IMR-90 (cell line): ENCODE measurements at regions not wholly inside any gene's neighbourhood (a gene's known extent, or its start where the extent isn't known, plus 50 kb on each side); places are given as distances from the start of the nearest gene placed in this dataset.

Experiments
- ATAC-seq: fragments of 200-7000 bp; cut with Tn5 transposase; 2 replicates; pipeline ENCODE4 v1.9.1; 2020; ENCODE audit warnings: low read depth, mild to moderate bottlenecking, moderate library complexity
- BruUV-seq: library from RNA; stranded (reverse); fragments of 400-500 nt; replicated peaks from 2 replicates; lab custom pipeline; 2021; lab: Mats Ljungman, UMichigan
- CTCF ChIA-PET: fragments of 300-600 bp; formaldehyde crosslinking; extraction: SDS; loops from one replicate; lab custom pipeline; 2021; ENCODE audit warnings: antibody characterized with exemption; lab: Yijun Ruan, JAX
- POLR2A ChIA-PET: fragments of 300-600 bp; sonication (Branson Sonifier 250); formaldehyde crosslinking; loops from one replicate; lab custom pipeline; 2022; ENCODE audit warnings: antibody characterized with exemption; ENCODE audit not compliant: unreplicated experiment; lab: Charles Lee
- DNase-seq: peaks from one replicate; pipeline ENCODE4 v3.0.0; 2013
- H2AFZ ChIP-seq: replicated peaks from 2 replicates; pipeline ENCODE3; 2013; ENCODE audit warnings: low read length, mild to moderate bottlenecking; ENCODE audit not compliant: poor library complexity
- H2AK5ac ChIP-seq: 2 replicates; pipeline ENCODE4 v1.6.1; 2013; ENCODE audit warnings: low read depth, low read length, inconsistent platforms
- H2AK9ac ChIP-seq: replicated peaks from 2 replicates; pipeline ENCODE3; 2013; ENCODE audit warnings: mild to moderate bottlenecking, low read depth, low read length, moderate library complexity; ENCODE audit not compliant: poor library complexity
- H2BK120ac ChIP-seq: 2 replicates; pipeline ENCODE4 v1.6.1; 2013; ENCODE audit warnings: low read depth, low read length, inconsistent platforms
- H2BK15ac ChIP-seq: 3 replicates; pipeline ENCODE4 v1.6.1; 2013; ENCODE audit warnings: low read depth, low read length, inconsistent platforms
- H2BK20ac ChIP-seq: 2 replicates; pipeline ENCODE4 v1.6.1; 2013; ENCODE audit warnings: low read depth, mild to moderate bottlenecking, inconsistent platforms, low read length, moderate library complexity
- H2BK5ac ChIP-seq: 2 replicates; pipeline ENCODE4 v1.6.1; 2013; ENCODE audit warnings: mild to moderate bottlenecking, low read depth, low read length, inconsistent platforms; ENCODE audit not compliant: poor library complexity, severe bottlenecking
- H3K14ac ChIP-seq: replicated peaks from 2 replicates; pipeline ENCODE4 v1.6.1; 2013; ENCODE audit warnings: low read depth, low read length, inconsistent platforms
- H3K18ac ChIP-seq: 2 replicates; pipeline ENCODE4 v1.6.1; 2013; ENCODE audit warnings: low read depth, low read length, control low read depth
- H3K23ac ChIP-seq: 2 replicates; pipeline ENCODE4 v1.6.1; 2013; ENCODE audit warnings: low read depth, low read length, inconsistent platforms
- H3K27ac ChIP-seq: 2 replicates; pipeline ENCODE4 v1.5.1; 2013; ENCODE audit warnings: mild to moderate bottlenecking, control low read depth, low read length; ENCODE audit not compliant: insufficient read depth
- H3K27me3 ChIP-seq: 2 replicates; pipeline ENCODE4 v1.6.1; 2013; ENCODE audit warnings: low read length; ENCODE audit not compliant: control insufficient read depth, insufficient read depth
- H3K36me3 ChIP-seq: 2 replicates; pipeline ENCODE4 v1.6.1; 2013; ENCODE audit warnings: low read length, mixed read lengths; ENCODE audit not compliant: control insufficient read depth, insufficient read depth
- H3K4ac ChIP-seq: 2 replicates; pipeline ENCODE4 v1.6.1; 2013; ENCODE audit warnings: low read depth, low read length, inconsistent platforms
- H3K4me1 ChIP-seq: 2 replicates; pipeline ENCODE4 v1.6.1; 2013; ENCODE audit warnings: low read length, mixed read lengths; ENCODE audit not compliant: control insufficient read depth, insufficient read depth
- H3K4me2 ChIP-seq: 2 replicates; pipeline ENCODE4 v1.6.1; 2013; ENCODE audit warnings: low read depth, mild to moderate bottlenecking, control low read depth, low read length, moderate library complexity
- H3K4me3 ChIP-seq: 2 replicates; pipeline ENCODE4 v1.5.1; 2013; ENCODE audit warnings: low read depth, mild to moderate bottlenecking, control low read depth, low read length, moderate library complexity; ENCODE audit not compliant: insufficient read depth
- H3K56ac ChIP-seq: 2 replicates; pipeline ENCODE4 v1.6.1; 2013; ENCODE audit warnings: low read length, inconsistent platforms; ENCODE audit not compliant: insufficient read depth; ENCODE audit errors: extremely low read depth
- H3K79me1 ChIP-seq, 2 experiments: 2 replicates each; pipeline ENCODE4 v1.6.1; 2013; ENCODE audit warnings: low read length in 2 of 2, inconsistent platforms in 1 of 2, low read depth in 1 of 2
- H3K9ac ChIP-seq: 2 replicates; pipeline ENCODE4 v1.6.1; 2013; ENCODE audit warnings: low read depth, low read length, control low read depth
- H3K9me1 ChIP-seq: 2 replicates; pipeline ENCODE4 v1.6.1; 2013; ENCODE audit warnings: low read length, inconsistent platforms; ENCODE audit not compliant: insufficient read depth
- H3K9me3 ChIP-seq: 2 replicates; pipeline ENCODE4 v1.6.1; 2013; ENCODE audit warnings: low read length; ENCODE audit not compliant: control insufficient read depth, insufficient read depth
- H4K20me1 ChIP-seq: 2 replicates; pipeline ENCODE4 v1.6.1; 2013; ENCODE audit warnings: low read length, inconsistent platforms; ENCODE audit not compliant: insufficient read depth
- H4K5ac ChIP-seq: 2 replicates; pipeline ENCODE4 v1.6.1; 2013; ENCODE audit warnings: mild to moderate bottlenecking, low read depth, low read length, control low read depth
- H4K8ac ChIP-seq, 2 experiments: 2 replicates each; pipeline ENCODE4 v1.6.1; 2013; ENCODE audit warnings: low read depth in 2 of 2, low read length in 2 of 2, control low read depth in 1 of 2, inconsistent platforms in 1 of 2
- H4K91ac ChIP-seq: 2 replicates; pipeline ENCODE4 v1.6.1; 2013; ENCODE audit warnings: low read depth, low read length, inconsistent platforms; ENCODE audit not compliant: insufficient read depth
- BHLHE40 ChIP-seq: fragments of 150-350 bp; IDR thresholded peaks from 2 replicates; pipeline ENCODE4 v1.6.1; 2016; ENCODE audit warnings: mild to moderate bottlenecking, low read depth, low read length
- CEBPB ChIP-seq: IDR thresholded peaks from 2 replicates; pipeline ENCODE4 v1.6.1; 2012; ENCODE audit warnings: low read depth, low read length, improper control_type of control experiment
- CHD1 ChIP-seq: IDR thresholded peaks from 2 replicates; pipeline ENCODE4 v1.6.1; 2012; ENCODE audit warnings: low read depth, low read length, improper control_type of control experiment
- CTCF ChIP-seq: conservative IDR thresholded peaks from 2 replicates; pipeline ENCODE4 v1.5.1; 2012; ENCODE audit warnings: mild to moderate bottlenecking, low read depth, low read length, improper control_type of control experiment
- ELK1 ChIP-seq: fragments of 150-350 bp; IDR thresholded peaks from 2 replicates; pipeline ENCODE4 v1.6.1; 2016; ENCODE audit warnings: low read depth, mild to moderate bottlenecking, low read length, moderate library complexity, borderline replicate concordance
- FOS ChIP-seq: fragments of 150-350 bp; IDR thresholded peaks from 2 replicates; pipeline ENCODE4 v1.6.1; 2016; ENCODE audit warnings: low read depth, low read length
- MAZ ChIP-seq: IDR thresholded peaks from 2 replicates; pipeline ENCODE4 v1.6.1; 2012; ENCODE audit warnings: low read depth, mild to moderate bottlenecking, low read length, improper control_type of control experiment, moderate library complexity, borderline replicate concordance
- MXI1 ChIP-seq: IDR thresholded peaks from 2 replicates; pipeline ENCODE4 v1.6.1; 2012; ENCODE audit warnings: low read depth, mild to moderate bottlenecking, low read length, moderate library complexity, borderline replicate concordance
- NFE2L2 ChIP-seq: fragments of 150-350 bp; IDR thresholded peaks from 2 replicates; pipeline ENCODE4 v1.6.1; 2016; ENCODE audit warnings: low read depth, mild to moderate bottlenecking, low read length
- POLR2A ChIP-seq: IDR thresholded peaks from 2 replicates; pipeline ENCODE4 v1.6.1; 2012; ENCODE audit warnings: mild to moderate bottlenecking, low read depth, low read length
- RAD21 ChIP-seq: IDR thresholded peaks from 2 replicates; pipeline ENCODE4 v1.6.1; 2012; ENCODE audit warnings: low read length, improper control_type of control experiment
- RCOR1 ChIP-seq: IDR thresholded peaks from 2 replicates; pipeline ENCODE4 v1.6.1; 2012; ENCODE audit warnings: mild to moderate bottlenecking, low read length, improper control_type of control experiment; ENCODE audit not compliant: insufficient replicate concordance
- RFX5 ChIP-seq: IDR thresholded peaks from 2 replicates; pipeline ENCODE4 v1.8.0; 2012; ENCODE audit warnings: low read depth, mild to moderate bottlenecking, low read length, moderate library complexity
- SMC3 ChIP-seq: fragments of 150-350 bp; IDR thresholded peaks from 2 replicates; pipeline ENCODE4 v1.6.1; 2016; ENCODE audit warnings: low read depth, mild to moderate bottlenecking, antibody characterized with exemption, low read length, moderate library complexity
- USF2 ChIP-seq: fragments of 150-350 bp; IDR thresholded peaks from 2 replicates; pipeline ENCODE4 v1.6.1; 2017; ENCODE audit warnings: mild to moderate bottlenecking, antibody characterized with exemption, low read length, low read depth
- WGBS, 2 experiments: methylation state at CpG; one replicate each; pipeline versions ENCODE4 v1.1.5 to v1.1.7; 2013; ENCODE audit warnings: missing lambda C conversion rate in 2 of 2; ENCODE audit not compliant: insufficient read length in 1 of 2; ENCODE audit errors: extremely low coverage in 2 of 2; 5-methylcytosine and 5-hydroxymethylcytosine counted together
- dilution Hi-C: fragments of 300-500 bp; cut with HindIII; formaldehyde crosslinking; loops from one replicate; pipeline ENCODE4 v1.14.3; 2018; ENCODE audit warnings: low sequenced_read_pairs; ENCODE audit not compliant: unreplicated experiment
- in situ Hi-C: fragments of 300-500 bp; cut with MboI; formaldehyde crosslinking; loops from 3 replicates; pipeline ENCODE4 v1.14.3; 2019; ENCODE audit warnings: low sequenced_read_pairs, inconsistent platforms, mixed read lengths
- intact Hi-C: fragments of 100-400 bp; cut with micrococcal nuclease; formaldehyde crosslinking; loops from 2 replicates; pipeline ENCODE4 v1.10.0; 2022

GRCh38 chr16:64317601-64318000 is 804.3 kb downstream of the CDH11 start:
- no peak overlapping the region for H3K18ac ChIP-seq
- peaks cover 2% of the 10 kb centered on the region for H3K27me3 ChIP-seq
- intact Hi-C loops (no loop called here), dilution Hi-C loops (no loop called here), in situ Hi-C loops (no loop called here)
- H2BK120ac ChIP-seq = no peak overlapping the region
- H3K79me1 ChIP-seq = no peaks in the 10 kb centered on the region
- no CpG with 5 or more reads among the region's 1 CpG for WGBS, 2 experiments
- no peak overlapping the region for H4K5ac ChIP-seq
- no peak overlapping the region for H3K27ac ChIP-seq
- no peaks in the 10 kb centered on the region for H3K36me3 ChIP-seq
- H3K9me3 ChIP-seq = no peaks in the 10 kb centered on the region
- no peak overlapping the region for H2AK5ac ChIP-seq
- H3K14ac ChIP-seq = no peak overlapping the region
- H2AK9ac ChIP-seq = no peak overlapping the region
- no peak overlapping the region for H2AFZ ChIP-seq
- TF ChIP-seq RFX5 = no peak
- TF ChIP-seq CTCF = no peak
- TF ChIP-seq NFE2L2 = no peak
- TF ChIP-seq FOS = no peak
- no peak for TF ChIP-seq ELK1
- TF ChIP-seq MXI1 = no peak
- TF ChIP-seq MAZ = no peak
- no peak for TF ChIP-seq USF2
- no peak for TF ChIP-seq SMC3
- no peak for TF ChIP-seq CEBPB
- no peak for TF ChIP-seq RCOR1
- no peak for TF ChIP-seq POLR2A
- no peak for TF ChIP-seq CHD1
- TF ChIP-seq RAD21 = no peak
- no peak for TF ChIP-seq BHLHE40
- no peak overlapping the region for H4K91ac ChIP-seq
- no peak overlapping the region for H4K8ac ChIP-seq
- H3K4me2 ChIP-seq = no peak overlapping the region
- ChIA-PET POLR2A (no interaction called here), CTCF (no interaction called here)
- H3K9me1 ChIP-seq = no peaks in the 10 kb centered on the region
- no TSS peak for BruUV-seq
- H3K4ac ChIP-seq = no peak overlapping the region
- H4K20me1 ChIP-seq = no peaks in the 10 kb centered on the region
- H2BK20ac ChIP-seq = no peak overlapping the region
- H3K4me1 ChIP-seq = no peaks in the 10 kb centered on the region
- no peak overlapping the region for H2BK15ac ChIP-seq
- ATAC-seq (no peak), DNase-seq (no peak)
- H3K56ac ChIP-seq = no peak overlapping the region
- H3K9ac ChIP-seq = no peak overlapping the region
- no peak overlapping the region for H3K23ac ChIP-seq
- no peak overlapping the region for H3K4me3 ChIP-seq
- no peak overlapping the region for H2BK5ac ChIP-seq
